Esophagus squamous epithelium (tissue), 5 donors: ENCODE measurements at regions not wholly inside any gene's neighbourhood (a gene's known extent, or its start where the extent isn't known, plus 50 kb on each side); places are given as distances from the start of the nearest gene placed in this dataset.

Experiments used
- DNase-seq: peaks from one replicate; lab custom pipeline; 2025; lab: John Stamatoyannopoulos, UW
- H3K27ac ChIP-seq, 4 donors: fragments of 200-600 bp; sonication (generic); one replicate each; pipeline ENCODE4 v1.5.1; 2016 to 2019; ENCODE audit warnings: mild to moderate bottlenecking in 1 of 4
- H3K27me3 ChIP-seq, 4 donors: fragments of 200-600 bp; sonication (generic); 1 replicate in 3 of 4; 2 replicates in 1 of 4; pipeline versions ENCODE4 v1.5.1 to v1.6.0; 2017 to 2021; ENCODE audit warnings: antibody characterized with exemption in 1 of 4
- H3K36me3 ChIP-seq, 3 donors: fragments of 200-600 bp; sonication (generic); one replicate each; pipeline ENCODE4 v1.5.1; 2016 to 2019
- H3K4me1 ChIP-seq, 3 donors: fragments of 200-600 bp; sonication (generic); one replicate each; pipeline ENCODE4 v1.5.1; 2017 to 2019
- H3K4me3 ChIP-seq, 4 donors: fragments of 200-600 bp; sonication (generic); 1 replicate in 3 of 4; 2 replicates in 1 of 4; pipeline ENCODE4 v1.5.1; 2016 to 2019; ENCODE audit warnings: mild to moderate bottlenecking in 2 of 4, moderate library complexity in 1 of 4
- H3K9me3 ChIP-seq, 3 donors: fragments of 200-600 bp; sonication (generic); one replicate each; pipeline ENCODE4 v1.5.1; 2016 to 2019
- POLR2A ChIP-seq, 4 donors: fragments of 450-650 bp; IDR thresholded peaks; one replicate each; pipeline ENCODE4 v1.6.1; 2017; ENCODE audit warnings: antibody characterized with exemption in 4 of 4, mild to moderate bottlenecking in 4 of 4, moderate library complexity in 3 of 4
- WGBS, 2 donors: methylation state at CpG; one replicate each; pipeline ENCODE4 v1.1.5; 2018; 5-methylcytosine and 5-hydroxymethylcytosine counted together
- intact Hi-C: fragments of 100-400 bp; cut with DNase I; formaldehyde crosslinking; loops from one replicate; pipeline ENCODE4 v1.15.0; 2022
- TF ChIP-seq, protein P1 (sequence below), 6 experiments: fragments of 450-650 bp in 4 of 6; fragments of 200-600 bp in 2 of 6; sonication (generic) in 2 of 6; IDR thresholded peaks; one replicate each; pipeline ENCODE4 v1.5.1; 2016 to 2019; ENCODE audit warnings: antibody characterized with exemption in 6 of 6, mild to moderate bottlenecking in 4 of 6, moderate library complexity in 4 of 6
- donor health status: DM: yes; HTN: yes; CAD: no.

DNA sequence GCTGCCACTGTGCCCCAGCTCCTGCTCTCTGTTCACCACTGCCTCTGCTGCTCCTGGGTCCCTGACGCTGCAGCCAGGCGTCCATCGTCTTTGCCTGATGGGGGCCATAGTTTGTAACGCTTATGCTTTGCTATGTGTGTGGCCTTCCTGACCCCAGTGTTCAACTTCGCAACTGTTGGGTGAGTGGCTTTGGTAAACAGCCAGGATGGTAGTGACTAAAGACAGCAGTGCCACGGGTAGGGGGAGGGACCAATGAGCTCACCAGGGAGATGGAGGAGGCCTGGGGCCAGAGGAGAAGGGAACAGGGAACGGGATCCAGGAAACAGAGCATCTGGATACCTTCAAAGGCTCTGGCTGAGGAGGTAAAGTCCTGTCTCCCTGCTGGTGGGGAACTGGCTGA lies 75.9 kb upstream of the ALDH1L1 start:
- Histone ChIP-seq H3K27ac (no peak overlapping the region), H3K4me1 (peaks cover 0 to 11% (median 2%) of the 10 kb centered on the region in 3 donors), H3K36me3 (no peaks in the 10 kb centered on the region), H3K4me3 (no peak overlapping the region), H3K27me3 (peaks cover 0 to 8% (median 0%) of the 10 kb centered on the region in 4 donors), H3K9me3 (no peaks in the 10 kb centered on the region)
- WGBS, 2 donors = 69 to 77% methylated on average over 5 to 7 of the region's 7 CpGs
- intact Hi-C loops = loop anchor here (10.0 kb wide), 1 partner anchor 139 kb away; the partner anchor contains the start of gene CFAP100
- TF ChIP-seq POLR2A (IDR thresholded peaks at IDR 0.05) = no peak
- TF ChIP-seq, protein P1, sequence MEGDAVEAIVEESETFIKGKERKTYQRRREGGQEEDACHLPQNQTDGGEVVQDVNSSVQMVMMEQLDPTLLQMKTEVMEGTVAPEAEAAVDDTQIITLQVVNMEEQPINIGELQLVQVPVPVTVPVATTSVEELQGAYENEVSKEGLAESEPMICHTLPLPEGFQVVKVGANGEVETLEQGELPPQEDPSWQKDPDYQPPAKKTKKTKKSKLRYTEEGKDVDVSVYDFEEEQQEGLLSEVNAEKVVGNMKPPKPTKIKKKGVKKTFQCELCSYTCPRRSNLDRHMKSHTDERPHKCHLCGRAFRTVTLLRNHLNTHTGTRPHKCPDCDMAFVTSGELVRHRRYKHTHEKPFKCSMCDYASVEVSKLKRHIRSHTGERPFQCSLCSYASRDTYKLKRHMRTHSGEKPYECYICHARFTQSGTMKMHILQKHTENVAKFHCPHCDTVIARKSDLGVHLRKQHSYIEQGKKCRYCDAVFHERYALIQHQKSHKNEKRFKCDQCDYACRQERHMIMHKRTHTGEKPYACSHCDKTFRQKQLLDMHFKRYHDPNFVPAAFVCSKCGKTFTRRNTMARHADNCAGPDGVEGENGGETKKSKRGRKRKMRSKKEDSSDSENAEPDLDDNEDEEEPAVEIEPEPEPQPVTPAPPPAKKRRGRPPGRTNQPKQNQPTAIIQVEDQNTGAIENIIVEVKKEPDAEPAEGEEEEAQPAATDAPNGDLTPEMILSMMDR (IDR thresholded peaks at IDR 0.05) = no peak
- no peak for DNase-seq

DNA sequence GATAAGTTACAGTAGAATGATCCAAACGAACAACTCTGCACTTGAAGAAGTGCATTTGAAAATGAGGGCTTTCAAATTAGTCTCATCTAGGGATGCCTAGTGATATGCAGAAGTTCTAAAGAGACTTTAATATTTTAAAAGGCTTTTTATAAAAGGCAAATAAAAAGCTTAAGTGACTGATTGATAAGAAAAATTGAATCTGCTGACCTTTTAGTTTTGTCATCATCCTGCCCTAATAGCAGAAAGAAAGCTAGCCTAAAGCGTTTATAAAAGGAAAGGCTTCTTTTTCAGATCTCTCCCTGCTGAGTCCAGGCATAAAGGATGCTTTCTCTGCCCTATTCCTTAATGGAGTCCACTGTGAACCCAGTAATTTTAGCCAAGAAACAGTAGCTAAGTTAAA lies 72.7 kb upstream of the ALDH1L1 start:
- Histone ChIP-seq H3K4me3 (no peak overlapping the region), H3K9me3 (no peaks in the 10 kb centered on the region), H3K27me3 (no peaks in the 10 kb centered on the region), H3K4me1 (no peaks in the 10 kb centered on the region), H3K36me3 (no peaks in the 10 kb centered on the region), H3K27ac (no peak overlapping the region)
- intact Hi-C loops = loop anchor here (10.0 kb wide), 1 partner anchor 142 kb away; the partner anchor contains the start of gene CFAP100
- WGBS, 2 donors = 66 to 82% methylated on average over 2 of the region's 2 CpGs
- TF ChIP-seq POLR2A (IDR thresholded peaks at IDR 0.05) = no peak
- TF ChIP-seq, protein P1 (IDR thresholded peaks at IDR 0.05) = no peak
- no peak for DNase-seq

DNA sequence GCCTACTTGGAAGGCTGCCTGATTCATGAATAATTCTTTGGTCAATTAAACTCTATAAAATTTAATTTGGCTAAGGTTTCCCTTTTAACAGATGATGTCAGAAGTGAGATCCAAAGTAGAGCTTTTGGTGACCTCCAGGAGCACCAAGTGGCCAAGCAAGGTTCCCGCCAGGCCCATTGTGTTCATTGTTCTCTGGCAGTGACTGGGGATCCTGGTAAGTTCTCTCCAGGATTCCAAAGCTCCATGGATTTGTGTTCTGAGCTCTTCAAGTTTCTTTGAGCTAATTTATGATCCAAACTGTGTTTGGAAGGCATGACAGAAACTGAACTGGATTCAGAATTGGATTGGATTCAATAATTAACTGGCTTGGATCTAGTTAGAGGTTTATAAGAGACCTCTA lies 72.0 kb upstream of the ALDH1L1 start:
- Histone ChIP-seq H3K27ac (no peak overlapping the region), H3K36me3 (no peaks in the 10 kb centered on the region), H3K4me1 (no peaks in the 10 kb centered on the region), H3K4me3 (no peak overlapping the region), H3K27me3 (no peaks in the 10 kb centered on the region), H3K9me3 (peaks cover 0 to 3% (median 0%) of the 10 kb centered on the region in 3 donors)
- DNase-seq = no peak
- intact Hi-C loops = loop anchor here (10.0 kb wide), 1 partner anchor 142 kb away; the partner anchor contains the start of gene CFAP100
- no peak for TF ChIP-seq POLR2A (IDR thresholded peaks at IDR 0.05)
- TF ChIP-seq, protein P1 (IDR thresholded peaks at IDR 0.05) = no peak
- WGBS, 2 donors = 93% methylated on average over 1 of the region's 1 CpG

- Histone ChIP-seq H3K4me3 (peak overlapping the region in 1 of 4 donors; percentile 4), H3K27ac (no peak overlapping the region), H3K9me3 (peaks cover 0 to 8% (median 0%) of the 10 kb centered on the region in 3 donors), H3K36me3 (no peaks in the 10 kb centered on the region), H3K4me1 (no peaks in the 10 kb centered on the region), H3K27me3 (no peaks in the 10 kb centered on the region)
- WGBS, 2 donors = 36 to 52% methylated on average over 11 to 14 of the region's 14 CpGs
- TF ChIP-seq, protein P1 (IDR thresholded peaks at IDR 0.05) = peak in 4 of 6 experiments; percentile 14 to 54 (median 43)
- TF ChIP-seq POLR2A (IDR thresholded peaks at IDR 0.05) = no peak
- intact Hi-C loops = no loop called here
- no peak for DNase-seq
These were observed 65.7 kb upstream of the ALDH1L1 start for GRCh38 chr3:126245811-126246727.
